ENCODE measurements at regions not wholly inside any gene's neighbourhood (a gene's known extent, or its start where the extent isn't known, plus 50 kb on each side); places are given as distances from the start of the nearest gene placed in this dataset.

- TF ChIP-seq, protein P1, sequence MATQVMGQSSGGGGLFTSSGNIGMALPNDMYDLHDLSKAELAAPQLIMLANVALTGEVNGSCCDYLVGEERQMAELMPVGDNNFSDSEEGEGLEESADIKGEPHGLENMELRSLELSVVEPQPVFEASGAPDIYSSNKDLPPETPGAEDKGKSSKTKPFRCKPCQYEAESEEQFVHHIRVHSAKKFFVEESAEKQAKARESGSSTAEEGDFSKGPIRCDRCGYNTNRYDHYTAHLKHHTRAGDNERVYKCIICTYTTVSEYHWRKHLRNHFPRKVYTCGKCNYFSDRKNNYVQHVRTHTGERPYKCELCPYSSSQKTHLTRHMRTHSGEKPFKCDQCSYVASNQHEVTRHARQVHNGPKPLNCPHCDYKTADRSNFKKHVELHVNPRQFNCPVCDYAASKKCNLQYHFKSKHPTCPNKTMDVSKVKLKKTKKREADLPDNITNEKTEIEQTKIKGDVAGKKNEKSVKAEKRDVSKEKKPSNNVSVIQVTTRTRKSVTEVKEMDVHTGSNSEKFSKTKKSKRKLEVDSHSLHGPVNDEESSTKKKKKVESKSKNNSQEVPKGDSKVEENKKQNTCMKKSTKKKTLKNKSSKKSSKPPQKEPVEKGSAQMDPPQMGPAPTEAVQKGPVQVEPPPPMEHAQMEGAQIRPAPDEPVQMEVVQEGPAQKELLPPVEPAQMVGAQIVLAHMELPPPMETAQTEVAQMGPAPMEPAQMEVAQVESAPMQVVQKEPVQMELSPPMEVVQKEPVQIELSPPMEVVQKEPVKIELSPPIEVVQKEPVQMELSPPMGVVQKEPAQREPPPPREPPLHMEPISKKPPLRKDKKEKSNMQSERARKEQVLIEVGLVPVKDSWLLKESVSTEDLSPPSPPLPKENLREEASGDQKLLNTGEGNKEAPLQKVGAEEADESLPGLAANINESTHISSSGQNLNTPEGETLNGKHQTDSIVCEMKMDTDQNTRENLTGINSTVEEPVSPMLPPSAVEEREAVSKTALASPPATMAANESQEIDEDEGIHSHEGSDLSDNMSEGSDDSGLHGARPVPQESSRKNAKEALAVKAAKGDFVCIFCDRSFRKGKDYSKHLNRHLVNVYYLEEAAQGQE (IDR thresholded peaks at IDR 0.05; ENCODE audit: low read depth), result no peak
- TF ChIP-seq YY1 (IDR thresholded peaks at IDR 0.05; ENCODE audit: low read depth) (no peak), CEBPB (IDR thresholded peaks at IDR 0.05) (no peak), MAX (IDR thresholded peaks at IDR 0.05) (no peak), RAD21 (IDR thresholded peaks at IDR 0.05; ENCODE audit: low read depth) (no peak), CREB1 (IDR thresholded peaks at IDR 0.05; ENCODE audit: low read depth) (no peak)
Measured at GRCh38 chr7:9307131-9307530, 873.7 kb downstream of the NXPH1 start.

Data from Ishikawa (cell line).